ENCODE measurements at regions not wholly inside any gene's neighbourhood (a gene's known extent, or its start where the extent isn't known, plus 50 kb on each side); places are given as distances from the start of the nearest gene placed in this dataset.
"Not testable (repeated sequence)": the region's sequence is repeated elsewhere in the genome, so short reads cannot be mapped to it uniquely, and the experiment has no call there.

DNA sequence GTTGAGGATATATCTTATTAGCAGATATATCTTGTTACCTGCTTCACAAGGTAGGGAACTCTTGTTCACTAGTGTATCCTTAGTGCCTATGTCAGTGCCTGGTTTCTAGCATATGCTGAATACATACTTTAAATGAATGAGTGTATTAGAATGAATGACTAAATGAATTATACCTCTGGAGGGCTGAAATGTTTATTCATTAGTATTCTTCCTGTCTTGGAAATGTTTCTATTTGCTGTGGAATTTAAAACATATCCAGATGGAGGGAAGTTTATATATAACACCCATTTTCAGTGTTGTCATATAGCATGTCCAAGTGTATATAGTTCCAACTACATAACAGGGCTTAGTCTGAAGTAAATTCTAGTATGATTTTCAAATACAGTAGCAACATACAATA, 581.5 kb downstream of the TBL1XR1 start:
- DNase-seq: no peak

DNA sequence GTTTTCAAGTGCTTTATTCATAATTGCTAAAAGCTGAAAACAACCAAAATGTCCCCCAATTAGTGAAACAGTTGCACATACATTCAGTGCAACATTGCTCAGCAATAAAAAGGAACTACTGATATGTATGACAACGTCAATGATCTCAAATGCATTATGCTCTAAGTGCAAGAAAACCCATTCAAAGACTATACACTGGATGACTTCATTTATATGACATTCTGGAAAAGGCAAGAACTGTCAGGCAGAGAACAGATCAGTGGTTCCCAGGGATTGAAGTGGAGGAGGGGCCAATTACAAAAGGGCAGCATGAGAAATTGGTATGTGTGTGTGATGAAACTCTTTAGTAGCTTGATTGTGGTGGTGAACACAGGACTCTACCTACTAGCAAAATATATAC, 585.6 kb downstream of the TBL1XR1 start:
- DNase-seq: no peak

DNA sequence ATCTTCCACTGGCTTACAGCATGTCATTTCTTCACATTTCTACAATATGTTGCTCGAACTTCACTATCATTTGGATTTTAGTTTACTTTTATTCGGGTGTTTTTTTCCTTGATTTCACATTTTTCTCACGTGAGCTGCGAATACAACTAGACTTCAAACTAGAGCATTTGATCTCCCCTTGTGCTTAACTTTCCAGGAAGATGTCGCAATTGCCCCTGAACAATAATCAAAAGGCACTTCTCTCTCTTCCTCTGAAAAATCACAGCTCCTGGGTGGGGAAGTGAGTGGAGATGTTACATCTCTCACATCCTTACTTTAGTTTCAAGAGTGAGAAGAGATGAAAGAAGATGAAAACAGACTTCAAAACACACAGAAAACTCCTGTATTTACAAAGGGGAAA, 587.9 kb downstream of the TBL1XR1 start:
- DNase-seq: no peak

DNA sequence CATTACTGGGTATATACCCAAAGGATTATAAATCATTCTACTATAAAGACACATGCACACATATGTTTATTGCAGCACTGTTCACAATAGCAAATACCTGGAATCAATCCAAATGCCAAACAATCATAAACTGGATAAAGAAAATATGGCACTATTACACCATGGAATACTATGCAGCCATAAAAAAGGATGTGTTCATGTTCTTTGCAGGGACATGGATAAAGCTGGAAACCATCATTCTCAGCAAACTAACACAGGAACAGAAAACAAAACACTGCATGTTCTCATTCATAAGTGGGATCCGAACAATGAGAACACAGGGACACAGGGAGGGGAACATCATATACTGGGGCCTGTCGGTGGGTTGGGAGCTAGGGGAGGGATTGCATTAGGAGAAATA, 591.7 kb downstream of the TBL1XR1 start:
- DNase-seq: not testable (repeated sequence)

DNA sequence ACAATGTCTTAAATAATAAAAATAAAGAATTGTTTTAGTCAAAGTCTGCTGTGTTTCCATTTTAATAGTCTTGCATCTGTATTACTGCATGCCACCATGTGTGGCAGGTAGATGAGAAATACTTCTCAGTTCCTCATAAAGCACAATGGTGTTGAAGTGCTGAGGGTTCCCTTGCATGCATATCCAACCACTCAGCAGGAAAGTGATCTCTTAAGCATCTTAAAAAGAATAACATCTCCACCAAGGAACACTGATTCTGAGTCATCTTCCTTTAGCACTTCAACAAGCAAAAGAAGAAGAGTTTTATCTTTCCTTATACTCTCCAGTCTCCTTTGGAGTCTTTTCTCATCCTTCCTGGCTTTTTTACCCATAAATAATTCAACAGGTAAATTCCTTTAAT, 602.0 kb downstream of the TBL1XR1 start:
- DNase-seq: no peak

DNA sequence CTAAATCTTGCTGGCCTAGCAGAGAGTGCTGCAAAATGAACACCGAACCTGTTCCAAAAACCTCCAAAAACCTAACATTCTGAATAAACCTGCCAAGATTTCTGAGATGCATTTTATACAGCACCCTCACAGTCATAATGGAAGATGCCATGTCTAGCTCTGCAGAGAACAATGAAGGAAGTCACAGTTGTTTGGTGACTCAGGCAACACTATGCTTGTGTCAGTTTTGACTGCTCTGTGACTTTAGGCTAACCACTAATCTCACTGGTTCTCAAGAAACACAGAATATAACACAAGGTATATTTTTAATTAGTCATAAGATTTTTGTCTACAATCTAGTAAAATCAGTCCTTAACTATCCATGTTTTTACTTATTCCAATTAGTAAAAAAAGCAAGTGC, 606.6 kb downstream of the TBL1XR1 start:
- no peak for DNase-seq

DNA sequence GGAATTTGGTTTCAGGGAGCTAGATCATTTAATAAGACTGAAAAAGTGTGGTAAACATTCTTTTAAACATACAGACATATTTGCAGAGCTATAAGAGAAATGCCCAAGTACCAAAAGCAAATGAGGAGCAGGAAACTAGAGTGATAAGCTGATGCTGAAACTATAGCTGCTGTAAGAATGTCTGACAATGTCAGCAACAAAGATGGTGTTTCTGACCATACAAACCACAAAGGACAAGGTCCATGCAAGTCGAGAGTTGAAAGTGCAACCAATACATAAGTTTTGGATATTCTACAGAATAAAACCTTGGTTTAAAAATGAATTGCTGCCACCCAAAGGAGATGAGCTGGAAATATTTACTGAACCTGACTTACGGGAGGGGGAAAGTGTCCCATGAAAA, 610.2 kb downstream of the TBL1XR1 start:
- DNase-seq: no peak

DNA sequence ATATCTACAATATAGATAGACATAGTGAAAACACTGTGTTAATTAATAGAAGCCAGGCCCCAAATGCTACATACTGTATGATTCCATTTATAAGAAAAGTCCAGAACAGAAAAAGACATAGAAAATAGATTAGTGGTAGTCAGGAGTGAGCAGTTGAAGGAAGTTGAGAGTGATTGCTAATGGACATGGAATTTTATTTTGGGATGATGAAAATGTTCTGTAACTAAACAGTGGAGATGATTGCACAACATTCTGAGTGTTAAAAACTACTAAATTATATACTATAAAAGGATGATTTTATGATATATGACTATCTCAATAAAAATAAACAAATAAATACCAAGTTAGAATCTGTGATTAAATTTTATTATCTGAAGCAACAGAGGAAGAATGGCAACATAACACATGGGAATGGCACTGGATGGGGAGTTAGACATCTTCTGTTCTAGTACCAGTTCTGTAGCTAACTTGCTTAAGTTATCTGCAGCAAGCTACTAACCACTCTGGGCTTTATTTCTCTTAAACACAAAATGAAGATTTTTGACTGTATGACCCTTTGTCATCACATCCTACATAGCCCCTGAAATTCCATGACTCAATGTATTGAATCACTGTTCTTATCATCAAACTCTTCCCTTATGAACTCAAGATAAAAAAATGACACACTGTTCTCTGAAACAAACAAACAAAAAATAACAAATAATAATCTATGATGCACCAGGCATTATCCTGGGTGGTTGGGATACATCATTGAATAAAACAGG, 612.7 kb downstream of the TBL1XR1 start:
- no peak for DNase-seq

DNA sequence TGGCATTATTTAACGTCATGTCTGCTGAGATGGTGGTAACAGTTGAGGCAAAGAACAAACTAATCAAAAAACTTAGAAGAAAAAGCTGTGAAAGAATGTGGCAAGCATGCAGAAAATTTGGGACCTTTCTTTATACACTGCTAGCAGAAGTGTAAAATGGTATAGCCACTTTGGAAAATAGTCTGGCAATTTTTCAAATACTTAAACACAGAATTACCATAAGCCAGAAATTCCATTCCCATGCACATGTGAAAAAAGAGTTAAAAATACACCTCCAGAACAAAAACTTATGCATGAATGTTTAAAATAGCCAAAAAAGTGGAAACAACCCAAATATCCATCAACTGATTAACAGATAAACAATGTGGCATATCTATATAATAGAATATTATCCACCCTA, 613.3 kb downstream of the TBL1XR1 start:
- no peak for DNase-seq

DNA sequence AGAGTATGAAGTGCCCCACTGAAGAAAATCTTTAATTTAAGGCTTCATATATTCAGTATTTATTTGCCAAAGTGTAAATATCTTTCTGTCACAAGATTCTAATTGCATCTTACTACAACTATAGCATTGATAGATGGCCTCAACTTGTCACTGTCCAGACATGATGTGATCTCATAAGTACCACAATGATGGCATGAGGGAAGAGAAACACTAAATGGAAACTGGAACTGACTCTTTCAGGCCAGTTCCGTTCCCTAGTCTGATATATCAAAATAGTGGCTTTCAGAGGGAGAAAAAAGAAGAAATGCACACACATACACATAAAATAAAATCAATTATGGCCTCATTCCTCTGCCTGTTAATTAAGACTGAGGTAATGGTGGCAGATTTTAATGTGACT, 615.7 kb downstream of the TBL1XR1 start:
- DNase-seq: no peak

DNA sequence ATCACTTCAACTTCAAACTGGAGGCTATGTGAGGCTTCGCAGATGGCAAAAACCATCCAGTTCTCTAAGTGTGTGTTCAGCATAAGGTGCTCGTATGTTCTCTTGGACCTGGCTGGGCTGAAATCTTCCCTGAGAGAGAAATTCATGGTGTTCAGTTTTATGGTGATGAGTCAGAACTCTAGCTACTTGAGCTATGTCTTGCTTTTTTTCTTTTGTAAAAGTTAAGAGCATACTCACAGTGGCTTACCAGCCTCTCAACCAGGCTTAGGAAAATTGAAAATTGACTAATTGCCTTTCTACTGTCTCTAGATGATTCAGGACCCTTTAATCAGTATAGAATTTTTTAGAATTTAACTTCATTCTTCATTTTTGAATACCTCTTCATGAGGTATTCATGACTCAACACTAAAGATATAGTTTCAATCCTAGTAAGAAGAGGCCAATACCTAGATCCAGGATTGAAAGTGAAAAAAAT, 617.5 kb downstream of the TBL1XR1 start:
- DNase-seq: no peak

DNA sequence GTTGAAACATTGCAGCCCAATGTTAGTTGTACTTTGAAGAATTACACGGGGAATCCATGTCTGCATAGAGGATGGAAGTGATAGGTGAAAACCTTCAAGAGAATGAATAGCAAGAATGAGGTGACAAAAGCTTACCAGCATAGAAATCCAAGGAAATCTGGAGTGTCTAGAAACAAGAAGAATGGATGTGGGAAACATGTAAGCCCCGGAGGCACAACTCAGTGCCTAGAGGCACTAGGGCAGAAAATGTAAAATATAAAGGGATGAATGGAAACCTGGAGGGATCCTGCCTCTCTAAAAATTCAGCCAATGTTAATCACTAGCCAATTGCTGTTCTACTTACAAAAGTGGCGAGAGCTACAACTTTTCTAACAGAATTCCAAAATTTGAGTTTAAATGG, 619.0 kb downstream of the TBL1XR1 start:
- no peak for DNase-seq

DNA sequence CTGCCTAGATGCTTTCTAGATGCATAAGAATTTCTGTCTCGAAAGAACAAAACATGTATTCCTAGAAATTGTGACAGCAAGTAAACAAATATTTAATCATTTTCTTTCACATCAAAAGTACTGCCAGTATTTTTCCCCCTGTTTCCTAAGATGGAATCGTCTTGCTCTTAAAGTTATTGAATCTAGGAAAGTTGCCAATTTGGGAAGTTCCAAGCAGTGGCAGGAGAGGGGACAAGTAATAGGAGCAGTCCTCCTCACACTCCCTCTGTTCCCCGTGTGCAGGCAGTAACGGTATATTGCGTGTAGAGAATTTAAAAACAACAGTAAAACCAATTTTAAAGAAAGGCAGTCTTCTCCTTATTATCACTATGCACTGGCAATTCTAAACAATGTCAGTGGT, 619.8 kb downstream of the TBL1XR1 start:
- DNase-seq: no peak

DNA sequence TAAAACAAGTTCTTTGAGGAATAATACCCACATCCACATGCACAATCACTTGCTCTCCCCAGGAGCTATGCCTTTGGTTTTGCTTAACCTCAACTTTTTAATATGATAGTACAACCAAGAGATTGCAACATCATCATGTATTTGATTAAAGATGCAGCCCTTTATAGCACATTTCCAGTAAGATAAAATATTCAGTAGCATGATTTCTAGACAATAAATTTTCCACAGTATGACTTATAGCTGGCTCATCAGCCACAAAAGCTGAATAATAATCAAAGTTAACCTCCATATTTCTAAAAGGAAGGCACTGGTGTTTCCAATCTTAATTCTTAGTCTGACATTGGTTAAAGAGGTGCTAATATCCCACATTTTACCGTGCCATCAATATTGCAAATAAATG, 622.5 kb downstream of the TBL1XR1 start:
- no peak for DNase-seq

DNA sequence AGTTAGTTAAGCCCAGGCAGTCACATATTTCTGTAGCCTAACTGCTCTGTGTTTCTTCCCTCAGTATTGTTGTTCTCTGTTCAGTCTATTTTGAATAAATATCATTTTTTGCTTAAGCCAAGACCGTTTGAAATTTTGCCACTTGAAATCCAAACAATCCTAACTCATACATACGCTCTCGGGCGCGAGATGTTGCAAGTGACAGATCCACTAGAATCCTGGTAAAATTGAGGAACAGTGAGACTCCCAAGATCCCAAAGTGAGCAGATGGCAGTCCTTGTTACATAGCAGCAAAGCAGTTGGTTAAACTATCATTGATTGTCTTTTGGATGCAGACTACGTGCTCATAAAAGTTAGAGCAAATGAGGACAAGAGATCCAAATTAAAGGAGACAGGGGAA, 625.4 kb downstream of the TBL1XR1 start:
- no peak for DNase-seq

DNA sequence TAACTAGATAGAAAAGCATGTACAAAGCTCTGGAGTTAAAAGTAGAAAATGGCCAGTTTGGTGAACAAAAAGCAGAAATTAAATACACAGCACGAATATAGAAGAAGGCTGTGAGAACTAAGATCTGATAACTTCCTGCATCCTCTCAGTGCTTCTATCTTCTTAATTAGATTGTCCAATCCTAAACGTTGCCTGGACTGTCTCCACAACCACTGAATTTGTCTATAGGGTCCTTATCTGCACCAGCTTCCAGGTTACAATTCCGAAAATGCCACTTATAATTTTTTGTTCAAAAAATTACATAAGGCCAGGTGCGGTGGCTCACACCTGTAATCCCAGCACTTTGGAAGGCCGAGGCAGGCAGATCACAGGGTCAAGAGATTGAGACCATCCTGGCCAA, 626.3 kb downstream of the TBL1XR1 start:
- no peak for DNase-seq

DNA sequence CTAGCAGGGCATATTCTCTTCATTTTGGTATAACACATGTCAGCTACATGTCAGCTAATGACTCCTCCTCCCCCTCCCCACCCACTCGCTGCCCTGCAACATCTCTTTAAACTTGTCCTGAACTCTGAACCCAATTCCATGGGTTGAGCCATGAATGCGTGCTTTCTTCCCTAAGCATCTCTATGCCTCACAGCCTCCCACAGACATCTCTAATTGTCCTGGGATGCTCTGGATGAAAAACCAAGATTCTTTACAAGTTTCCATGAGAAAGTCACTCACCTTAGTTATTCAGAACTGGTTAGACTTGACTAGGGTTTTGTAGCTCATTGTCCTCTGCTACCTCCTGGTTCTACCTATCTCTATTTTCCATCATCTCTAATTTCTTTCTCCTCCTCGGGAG, 629.1 kb downstream of the TBL1XR1 start:
- DNase-seq: no peak

DNA sequence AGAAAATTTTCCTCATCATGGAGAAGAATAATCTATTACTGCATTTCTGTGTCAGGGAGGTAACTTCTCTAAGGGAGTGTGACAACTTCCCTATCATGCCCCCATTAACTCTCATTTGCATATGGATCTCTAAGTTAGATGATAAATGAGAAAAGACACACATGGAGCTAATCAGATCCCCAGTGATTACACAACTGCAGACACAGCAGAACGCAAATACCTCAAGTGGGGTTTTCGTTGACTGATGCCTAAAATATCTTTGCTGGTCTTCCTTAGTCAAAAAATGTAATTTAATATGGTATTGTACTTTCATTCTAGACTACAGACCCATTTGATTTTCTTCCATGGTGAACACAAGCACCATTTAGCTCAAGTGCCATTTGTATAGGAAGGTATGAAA, 630.5 kb downstream of the TBL1XR1 start:
- DNase-seq: no peak

DNA sequence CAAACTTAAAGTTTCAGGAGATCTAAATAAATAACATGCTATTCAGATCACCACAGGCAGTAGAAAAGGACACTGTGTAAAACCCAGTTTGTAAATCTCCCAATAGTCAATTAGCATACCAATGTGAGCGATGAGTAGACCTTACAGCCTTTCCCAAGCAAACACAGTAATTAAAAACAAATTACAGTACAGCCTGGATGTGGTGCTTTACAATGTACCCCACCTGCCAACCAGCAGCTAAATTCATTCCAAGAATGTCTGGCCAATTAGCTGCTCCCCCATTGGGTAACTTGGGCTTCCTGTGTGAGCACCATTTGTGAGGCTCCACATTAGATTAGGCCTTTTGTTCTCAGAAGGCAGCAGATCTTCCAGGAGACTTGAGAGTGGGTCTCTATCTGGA, 635.0 kb downstream of the TBL1XR1 start:
- no peak for DNase-seq

DNA sequence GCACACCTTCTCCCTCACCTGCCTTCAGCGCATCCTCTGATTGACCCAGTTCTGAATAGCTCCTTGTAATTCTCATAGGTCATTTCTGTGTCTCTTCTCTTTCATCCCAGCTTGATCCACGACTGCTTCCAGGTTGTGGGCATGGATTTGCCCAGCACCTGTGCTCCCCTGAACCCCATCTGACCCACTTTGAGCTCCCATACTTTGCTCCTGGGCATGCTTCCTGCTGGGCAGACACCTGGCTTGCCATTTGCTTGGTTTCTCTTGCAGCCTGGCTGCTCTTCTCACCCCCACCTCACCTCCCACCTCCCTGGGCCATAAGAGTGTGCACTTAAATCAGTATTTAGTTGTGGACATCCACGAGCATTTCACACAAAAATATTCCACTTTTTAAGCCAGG, 635.5 kb downstream of the TBL1XR1 start:
- DNase-seq: no peak

DNA sequence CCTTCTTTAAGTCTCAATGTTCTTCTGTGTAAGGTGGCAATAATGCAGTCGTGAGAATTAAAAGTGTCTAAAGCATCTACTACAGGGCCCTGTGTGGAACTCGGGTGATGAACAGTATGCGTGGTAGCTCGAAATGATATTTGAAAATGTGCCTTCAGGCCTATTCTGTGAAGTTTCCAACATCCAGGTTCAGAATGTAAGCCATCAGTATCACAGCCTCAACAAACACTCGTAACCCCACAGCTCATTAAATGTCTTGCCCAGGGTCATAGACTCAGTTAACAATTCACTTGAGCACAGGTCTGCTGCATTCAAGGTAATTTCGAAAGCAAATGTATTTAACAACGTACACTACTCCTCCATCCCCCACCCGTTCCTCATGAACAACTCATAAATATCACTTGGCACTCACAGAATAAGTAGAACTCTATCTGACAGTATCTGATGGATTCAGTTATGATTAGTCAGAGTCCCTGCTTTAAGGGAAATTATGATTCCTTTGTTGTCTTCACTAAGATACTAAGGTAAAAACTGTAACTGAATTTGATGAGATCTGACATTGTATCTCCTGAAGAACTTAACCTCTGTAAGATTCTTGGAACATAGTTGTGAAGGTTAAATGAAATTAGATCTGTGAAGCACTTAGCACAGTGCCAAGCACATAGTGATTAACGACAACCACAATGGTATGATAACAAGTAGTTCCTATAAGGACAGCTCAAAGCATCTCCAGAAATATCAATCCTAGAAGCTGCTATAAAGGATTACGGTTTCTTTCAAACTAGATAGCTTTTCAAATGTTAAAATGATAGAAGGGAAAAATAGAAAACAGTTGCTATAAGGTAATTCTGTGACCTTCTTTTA, 642.3 kb downstream of the TBL1XR1 start:
- DNase-seq: no peak

DNA sequence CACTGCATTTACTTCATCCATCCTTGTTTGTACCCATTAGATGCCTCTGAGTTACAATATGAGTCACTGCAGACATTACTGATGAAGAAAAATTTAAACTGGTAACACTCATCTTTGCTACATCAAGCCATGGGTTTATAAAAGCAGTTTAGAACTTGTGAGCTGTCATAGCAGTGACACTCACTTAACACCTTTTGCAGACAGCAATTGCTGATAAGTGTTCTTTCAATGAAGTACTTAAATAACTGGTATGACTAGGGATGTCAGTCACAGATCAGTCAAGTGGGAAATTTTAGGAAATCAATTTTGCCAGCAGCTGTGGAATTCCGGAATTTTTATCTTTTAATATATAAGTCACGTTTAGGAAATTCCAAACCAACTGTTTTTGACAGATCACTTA, 643.0 kb downstream of the TBL1XR1 start:
- no peak for DNase-seq

DNA sequence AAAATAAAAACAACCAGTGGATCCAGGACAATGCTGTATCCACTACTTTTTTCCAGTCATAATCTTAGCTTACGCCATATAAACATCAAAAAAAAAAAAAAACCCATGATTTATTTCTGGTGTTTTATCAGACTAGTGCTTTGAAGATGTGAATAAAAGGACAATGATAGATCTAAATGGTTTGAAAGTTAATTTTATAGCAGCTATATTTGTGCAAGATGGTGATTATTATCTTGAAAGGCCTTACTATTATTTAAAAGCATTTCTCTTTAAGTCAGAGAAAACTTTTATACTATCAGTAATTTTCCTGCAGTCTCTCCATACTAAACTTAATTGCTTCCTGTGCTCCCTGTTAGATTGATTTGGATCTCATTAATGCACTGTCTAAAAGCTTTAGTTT, 670.3 kb downstream of the TBL1XR1 start:
- no peak for DNase-seq

DNA sequence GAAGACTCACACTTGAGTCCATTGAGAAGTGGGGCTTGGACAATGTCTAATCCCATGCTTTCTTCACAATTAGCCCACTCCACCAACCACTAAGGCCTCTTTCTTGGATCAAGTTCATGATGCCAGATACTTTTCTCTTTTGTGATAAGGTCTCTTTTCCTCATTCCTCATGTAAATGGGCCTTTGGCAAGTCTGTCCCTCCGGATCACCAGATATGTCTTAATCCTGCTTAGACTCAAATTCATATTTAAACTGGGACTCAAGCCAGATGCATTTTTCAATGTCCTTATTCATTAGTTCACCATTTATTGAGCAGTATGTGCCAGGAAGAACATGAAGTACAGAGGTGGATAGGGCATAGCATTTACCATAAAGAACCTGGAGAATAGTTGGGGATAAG, 671.1 kb downstream of the TBL1XR1 start:
- no peak for DNase-seq
